Peyer's patch (tissue), 4 donors: ENCODE measurements at regions not wholly inside any gene's neighbourhood (a gene's known extent, or its start where the extent isn't known, plus 50 kb on each side); places are given as distances from the start of the nearest gene placed in this dataset.

Source experiments
- DNase-seq, 3 donors: peaks; one replicate each; pipeline ENCODE4 v3.0.0-alpha.2; 2017 to 2019
- H3K27ac ChIP-seq, 4 donors: fragments of 200-600 bp; sonication (generic); one replicate each; pipeline ENCODE4 v1.5.1; 2016 to 2019
- H3K27me3 ChIP-seq, 2 donors: fragments of 200-600 bp; sonication (generic); one replicate each; pipeline ENCODE4 v1.5.1; 2019
- H3K36me3 ChIP-seq, 3 donors: fragments of 200-600 bp; sonication (generic); one replicate each; pipeline ENCODE4 v1.5.1; 2016 to 2019
- H3K4me1 ChIP-seq, 4 donors: fragments of 200-600 bp; sonication (generic); one replicate each; pipeline ENCODE4 v1.5.1; 2016 to 2019
- H3K4me3 ChIP-seq, 4 donors: fragments of 200-600 bp; sonication (generic); 1 replicate in 3 of 4; 2 replicates in 1 of 4; pipeline ENCODE4 v1.5.1; 2016 to 2019; ENCODE audit warnings: mild to moderate bottlenecking in 1 of 4
- H3K9me3 ChIP-seq, 4 donors: fragments of 200-600 bp; sonication (generic); one replicate each; pipeline ENCODE4 v1.5.1; 2016 to 2019; ENCODE audit warnings: mild to moderate bottlenecking in 1 of 4
- POLR2A ChIP-seq, 2 donors: fragments of 450-650 bp; IDR thresholded peaks; one replicate each; pipeline ENCODE4 v1.5.1; 2017; ENCODE audit warnings: antibody characterized with exemption in 2 of 2, mild to moderate bottlenecking in 2 of 2, moderate library complexity in 2 of 2
- TF ChIP-seq, protein P1 (sequence below), 6 experiments: fragments of 450-650 bp in 4 of 6; fragments of 200-600 bp in 2 of 6; sonication (generic) in 1 of 6; IDR thresholded peaks; one replicate each; pipeline ENCODE4 v1.5.1; 2017 to 2019; ENCODE audit warnings: antibody characterized with exemption in 6 of 6, mild to moderate bottlenecking in 3 of 6, moderate library complexity in 1 of 6

- Histone ChIP-seq H3K4me3 (no peak overlapping the region), H3K4me1 (no peaks in the 10 kb centered on the region), H3K36me3 (no peaks in the 10 kb centered on the region), H3K9me3 (no peaks in the 10 kb centered on the region), H3K27me3 (no peaks in the 10 kb centered on the region), H3K27ac (no peak overlapping the region)
- TF ChIP-seq, protein P1, sequence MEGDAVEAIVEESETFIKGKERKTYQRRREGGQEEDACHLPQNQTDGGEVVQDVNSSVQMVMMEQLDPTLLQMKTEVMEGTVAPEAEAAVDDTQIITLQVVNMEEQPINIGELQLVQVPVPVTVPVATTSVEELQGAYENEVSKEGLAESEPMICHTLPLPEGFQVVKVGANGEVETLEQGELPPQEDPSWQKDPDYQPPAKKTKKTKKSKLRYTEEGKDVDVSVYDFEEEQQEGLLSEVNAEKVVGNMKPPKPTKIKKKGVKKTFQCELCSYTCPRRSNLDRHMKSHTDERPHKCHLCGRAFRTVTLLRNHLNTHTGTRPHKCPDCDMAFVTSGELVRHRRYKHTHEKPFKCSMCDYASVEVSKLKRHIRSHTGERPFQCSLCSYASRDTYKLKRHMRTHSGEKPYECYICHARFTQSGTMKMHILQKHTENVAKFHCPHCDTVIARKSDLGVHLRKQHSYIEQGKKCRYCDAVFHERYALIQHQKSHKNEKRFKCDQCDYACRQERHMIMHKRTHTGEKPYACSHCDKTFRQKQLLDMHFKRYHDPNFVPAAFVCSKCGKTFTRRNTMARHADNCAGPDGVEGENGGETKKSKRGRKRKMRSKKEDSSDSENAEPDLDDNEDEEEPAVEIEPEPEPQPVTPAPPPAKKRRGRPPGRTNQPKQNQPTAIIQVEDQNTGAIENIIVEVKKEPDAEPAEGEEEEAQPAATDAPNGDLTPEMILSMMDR (IDR thresholded peaks at IDR 0.05): no peak
- no peak for TF ChIP-seq POLR2A (IDR thresholded peaks at IDR 0.05)
- no peak for DNase-seq
Observed at GRCh38 chr15:96435841-96436240, 105.3 kb downstream of the NR2F2 start.

GRCh38 chr15:96440978-96441377 lies 110.5 kb downstream of the NR2F2 start:
- Histone ChIP-seq H3K27ac (no peak overlapping the region), H3K36me3 (no peaks in the 10 kb centered on the region), H3K9me3 (no peaks in the 10 kb centered on the region), H3K4me3 (no peak overlapping the region), H3K4me1 (no peaks in the 10 kb centered on the region), H3K27me3 (no peaks in the 10 kb centered on the region)
- DNase-seq: no peak
- no peak for TF ChIP-seq POLR2A (IDR thresholded peaks at IDR 0.05)
- TF ChIP-seq, protein P1 (IDR thresholded peaks at IDR 0.05): no peak

GRCh38 chr15:96442076-96442475 lies 111.6 kb downstream of the NR2F2 start:
- DNase-seq: no peak
- TF ChIP-seq, protein P1 (IDR thresholded peaks at IDR 0.05): no peak
- no peak for TF ChIP-seq POLR2A (IDR thresholded peaks at IDR 0.05)
- no peaks in the 10 kb centered on the region for H3K4me1 ChIP-seq
- no peak overlapping the region for H3K4me3 ChIP-seq
- H3K27ac ChIP-seq: no peak overlapping the region
- H3K36me3 ChIP-seq: no peaks in the 10 kb centered on the region
- H3K9me3 ChIP-seq: no peaks in the 10 kb centered on the region
- H3K27me3 ChIP-seq: no peaks in the 10 kb centered on the region

DNA sequence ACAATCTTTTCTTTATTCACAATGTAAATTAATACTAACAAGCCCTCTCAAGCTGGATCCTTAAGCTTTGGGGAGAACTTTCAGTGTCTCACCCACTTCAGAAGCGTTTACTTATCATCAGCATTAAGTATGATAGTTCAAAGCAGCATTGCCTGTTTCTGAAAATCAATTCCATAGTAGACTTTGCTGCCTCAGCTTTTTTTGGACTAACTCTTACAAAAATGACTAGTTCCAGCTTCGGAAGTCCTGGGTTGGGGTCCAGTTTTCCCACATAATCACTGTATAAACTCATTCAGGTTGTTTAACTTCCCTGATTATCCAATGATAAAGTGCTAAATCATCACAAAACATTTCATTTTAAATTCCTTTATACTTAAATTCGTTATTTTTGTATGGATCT lies 114.4 kb downstream of the NR2F2 start:
- no peak for DNase-seq
- Histone ChIP-seq H3K36me3 (no peaks in the 10 kb centered on the region), H3K9me3 (no peaks in the 10 kb centered on the region), H3K27me3 (no peaks in the 10 kb centered on the region), H3K4me1 (no peaks in the 10 kb centered on the region), H3K4me3 (no peak overlapping the region), H3K27ac (no peak overlapping the region)
- TF ChIP-seq, protein P1 (IDR thresholded peaks at IDR 0.05): no peak
- TF ChIP-seq POLR2A (IDR thresholded peaks at IDR 0.05): no peak

DNA sequence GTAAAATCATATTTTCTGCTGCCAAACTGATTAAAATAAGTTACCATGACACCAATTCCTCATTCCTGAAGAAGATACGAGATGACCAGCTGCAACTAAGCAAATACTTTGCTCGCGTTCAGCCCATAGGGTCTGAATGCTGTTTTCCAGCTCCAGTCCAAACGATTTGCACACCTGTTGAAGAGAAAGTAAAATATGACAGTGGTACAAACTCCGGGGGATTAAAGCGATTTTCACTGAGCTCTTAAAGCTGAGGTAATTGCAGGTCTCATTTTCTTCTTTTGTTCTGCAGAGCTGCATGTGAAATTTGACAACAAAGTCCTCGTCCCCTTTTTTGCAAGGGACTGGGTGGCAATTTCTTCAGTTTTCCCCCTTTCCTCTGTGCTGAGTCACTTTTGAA lies 118.4 kb downstream of the NR2F2 start:
- H3K27ac ChIP-seq: no peak overlapping the region
- no peaks in the 10 kb centered on the region for H3K27me3 ChIP-seq
- no peaks in the 10 kb centered on the region for H3K4me1 ChIP-seq
- no peak overlapping the region for H3K4me3 ChIP-seq
- TF ChIP-seq, protein P1 (IDR thresholded peaks at IDR 0.05): no peak
- TF ChIP-seq POLR2A (IDR thresholded peaks at IDR 0.05): no peak
- DNase-seq: no peak
- H3K36me3 ChIP-seq: no peaks in the 10 kb centered on the region
- H3K9me3 ChIP-seq: no peaks in the 10 kb centered on the region

- Histone ChIP-seq H3K9me3 (no peaks in the 10 kb centered on the region), H3K27me3 (no peaks in the 10 kb centered on the region), H3K4me1 (no peaks in the 10 kb centered on the region), H3K27ac (no peak overlapping the region), H3K4me3 (no peak overlapping the region), H3K36me3 (no peaks in the 10 kb centered on the region)
- TF ChIP-seq POLR2A (IDR thresholded peaks at IDR 0.05): no peak
- TF ChIP-seq, protein P1 (IDR thresholded peaks at IDR 0.05): no peak
- DNase-seq: no peak
Observed at GRCh38 chr15:96457841-96458240, 127.3 kb downstream of the NR2F2 start.
